Loucy (cell line): ENCODE measurements at regions not wholly inside any gene's neighbourhood (a gene's known extent, or its start where the extent isn't known, plus 50 kb on each side); places are given as distances from the start of the nearest gene placed in this dataset.

Experiments used
- EZH2phosphoT487 ChIP-seq: fragments of 200-600 bp; IDR thresholded peaks from 2 replicates; pipeline ENCODE4 v1.6.1; 2018; ENCODE audit warnings: antibody characterized with exemption, mild to moderate bottlenecking, moderate library complexity, borderline replicate concordance
- TF ChIP-seq, protein P1 (sequence below): fragments of 200-600 bp; sonication (generic); conservative IDR thresholded peaks from 2 replicates; pipeline ENCODE4 v1.5.1; 2014; ENCODE audit warnings: mild to moderate bottlenecking, antibody characterized with exemption, low read length

DNA sequence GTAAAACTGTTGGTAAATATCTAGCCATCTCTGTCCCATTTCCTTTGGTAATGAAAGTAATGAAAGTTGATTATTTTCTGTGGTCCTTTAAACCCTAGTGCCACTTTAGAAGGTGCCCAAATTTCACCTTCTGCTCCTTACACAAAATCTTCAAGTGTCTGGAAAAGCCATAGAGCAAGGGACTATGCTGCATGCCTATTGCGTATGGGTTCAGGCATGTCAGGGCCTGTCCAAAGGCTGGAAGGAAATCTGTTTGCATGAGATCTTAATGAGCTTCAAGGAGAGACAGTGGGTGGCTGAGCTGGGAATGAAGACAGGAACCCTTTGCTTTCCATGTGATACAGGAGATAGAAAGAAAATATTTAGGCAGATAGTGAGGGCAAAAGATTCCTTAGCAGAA lies 66.6 kb upstream of the CCN6 start:
- TF ChIP-seq, protein P1, sequence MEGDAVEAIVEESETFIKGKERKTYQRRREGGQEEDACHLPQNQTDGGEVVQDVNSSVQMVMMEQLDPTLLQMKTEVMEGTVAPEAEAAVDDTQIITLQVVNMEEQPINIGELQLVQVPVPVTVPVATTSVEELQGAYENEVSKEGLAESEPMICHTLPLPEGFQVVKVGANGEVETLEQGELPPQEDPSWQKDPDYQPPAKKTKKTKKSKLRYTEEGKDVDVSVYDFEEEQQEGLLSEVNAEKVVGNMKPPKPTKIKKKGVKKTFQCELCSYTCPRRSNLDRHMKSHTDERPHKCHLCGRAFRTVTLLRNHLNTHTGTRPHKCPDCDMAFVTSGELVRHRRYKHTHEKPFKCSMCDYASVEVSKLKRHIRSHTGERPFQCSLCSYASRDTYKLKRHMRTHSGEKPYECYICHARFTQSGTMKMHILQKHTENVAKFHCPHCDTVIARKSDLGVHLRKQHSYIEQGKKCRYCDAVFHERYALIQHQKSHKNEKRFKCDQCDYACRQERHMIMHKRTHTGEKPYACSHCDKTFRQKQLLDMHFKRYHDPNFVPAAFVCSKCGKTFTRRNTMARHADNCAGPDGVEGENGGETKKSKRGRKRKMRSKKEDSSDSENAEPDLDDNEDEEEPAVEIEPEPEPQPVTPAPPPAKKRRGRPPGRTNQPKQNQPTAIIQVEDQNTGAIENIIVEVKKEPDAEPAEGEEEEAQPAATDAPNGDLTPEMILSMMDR = no peak
- TF ChIP-seq EZH2phosphoT487 = no peak
